ENCODE measurements at regions not wholly inside any gene's neighbourhood (a gene's known extent, or its start where the extent isn't known, plus 50 kb on each side); places are given as distances from the start of the nearest gene placed in this dataset.

- TF ChIP-seq, protein P1, sequence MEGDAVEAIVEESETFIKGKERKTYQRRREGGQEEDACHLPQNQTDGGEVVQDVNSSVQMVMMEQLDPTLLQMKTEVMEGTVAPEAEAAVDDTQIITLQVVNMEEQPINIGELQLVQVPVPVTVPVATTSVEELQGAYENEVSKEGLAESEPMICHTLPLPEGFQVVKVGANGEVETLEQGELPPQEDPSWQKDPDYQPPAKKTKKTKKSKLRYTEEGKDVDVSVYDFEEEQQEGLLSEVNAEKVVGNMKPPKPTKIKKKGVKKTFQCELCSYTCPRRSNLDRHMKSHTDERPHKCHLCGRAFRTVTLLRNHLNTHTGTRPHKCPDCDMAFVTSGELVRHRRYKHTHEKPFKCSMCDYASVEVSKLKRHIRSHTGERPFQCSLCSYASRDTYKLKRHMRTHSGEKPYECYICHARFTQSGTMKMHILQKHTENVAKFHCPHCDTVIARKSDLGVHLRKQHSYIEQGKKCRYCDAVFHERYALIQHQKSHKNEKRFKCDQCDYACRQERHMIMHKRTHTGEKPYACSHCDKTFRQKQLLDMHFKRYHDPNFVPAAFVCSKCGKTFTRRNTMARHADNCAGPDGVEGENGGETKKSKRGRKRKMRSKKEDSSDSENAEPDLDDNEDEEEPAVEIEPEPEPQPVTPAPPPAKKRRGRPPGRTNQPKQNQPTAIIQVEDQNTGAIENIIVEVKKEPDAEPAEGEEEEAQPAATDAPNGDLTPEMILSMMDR (IDR thresholded peaks at IDR 0.05): no peak
- TF ChIP-seq POLR2A (IDR thresholded peaks at IDR 0.05): no peak
Observed at GRCh38 chr11:64441127-64441526, 82.2 kb downstream of the RPS6KA4 start.

Measured in lower leg skin (tissue), 3 donors.